Stimulated activated CD8-positive, alpha-beta memory T cell treated with anti-CD3 and anti-CD28 coated beads, Interleukin-7, amount 100 ng/mL, for 1 hour (primary cell): ENCODE measurements at regions not wholly inside any gene's neighbourhood (a gene's known extent, or its start where the extent isn't known, plus 50 kb on each side); places are given as distances from the start of the nearest gene placed in this dataset.

Experiments used
- DNase-seq, 2 donors: peaks; one replicate each; pipeline ENCODE4 v3.0.0-alpha.2; 2020; ENCODE audit warnings: low read depth in 2 of 2

- DNase-seq = no peak
These were observed 60.7 kb upstream of the SMLR1 start for GRCh38 chr6:130766239-130767144.

DNA sequence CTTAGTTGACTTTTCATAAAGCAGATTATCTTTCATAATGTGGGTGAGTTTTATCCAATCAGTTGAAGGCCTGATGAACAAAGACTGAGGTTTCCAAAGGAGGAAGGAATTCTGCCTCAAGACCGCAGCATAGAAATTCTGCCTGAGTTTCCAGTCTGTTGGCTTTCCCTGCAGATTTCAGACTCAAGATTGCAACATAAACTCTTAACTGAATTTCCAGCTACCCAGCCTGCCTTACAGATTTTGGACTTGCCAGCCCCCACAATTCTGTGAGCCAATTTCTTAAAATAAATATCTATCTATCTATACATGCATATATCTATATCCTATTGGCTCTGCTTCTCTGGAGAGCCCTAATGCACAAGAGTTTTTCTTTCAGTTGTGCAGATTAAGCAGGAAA is 57.3 kb upstream of the SMLR1 start:
- no peak for DNase-seq

- DNase-seq = no peak
These were observed 55.5 kb upstream of the SMLR1 start for GRCh38 chr6:130771741-130772140.

GRCh38 chr6:130773860-130774259 is 53.3 kb upstream of the SMLR1 start:
- DNase-seq = no peak

- DNase-seq = no peak
These were observed 51.7 kb upstream of the SMLR1 start for GRCh38 chr6:130775411-130776012.

- no peak for DNase-seq
These were observed 50.8 kb upstream of the SMLR1 start for GRCh38 chr6:130776287-130776925.
